GM23248 (cell line): ENCODE measurements at regions not wholly inside any gene's neighbourhood (a gene's known extent, or its start where the extent isn't known, plus 50 kb on each side); places are given as distances from the start of the nearest gene placed in this dataset.
"Not testable (repeated sequence)": the region's sequence is repeated elsewhere in the genome, so short reads cannot be mapped to it uniquely, and the experiment has no call there.

ENCODE experiments used
- DNase-seq: peaks from one replicate; pipeline ENCODE4 v3.0.0-alpha.2; 2015
- H2AFZ ChIP-seq: fragments of 200-600 bp; sonication (generic); 2 replicates; pipeline ENCODE4 v1.6.1; 2016; ENCODE audit warnings: antibody characterized with exemption
- H3F3A ChIP-seq: fragments of 200-600 bp; sonication (generic); 2 replicates; pipeline ENCODE4 v1.6.1; 2016; ENCODE audit warnings: mild to moderate bottlenecking, antibody characterized with exemption, mixed run types; ENCODE audit not compliant: insufficient read depth
- H3K27ac ChIP-seq: fragments of 200-600 bp; sonication (generic); 2 replicates; pipeline ENCODE4 v1.5.1; 2016; ENCODE audit warnings: mild to moderate bottlenecking
- H3K27me3 ChIP-seq: fragments of 200-600 bp; sonication (generic); replicated peaks from 2 replicates; pipeline ENCODE4 v1.6.1; 2016; ENCODE audit warnings: mild to moderate bottlenecking; ENCODE audit not compliant: insufficient read depth
- H3K36me3 ChIP-seq: fragments of 200-600 bp; sonication (generic); 2 replicates; pipeline ENCODE4 v1.6.1; 2016; ENCODE audit warnings: low read depth, mild to moderate bottlenecking
- H3K4me1 ChIP-seq: fragments of 200-600 bp; sonication (generic); 2 replicates; pipeline ENCODE4 v1.6.1; 2016; ENCODE audit warnings: mild to moderate bottlenecking; ENCODE audit not compliant: insufficient read depth
- H3K4me2 ChIP-seq: fragments of 200-600 bp; sonication (generic); one replicate; pipeline ENCODE4 v1.6.1; 2016; ENCODE audit warnings: mild to moderate bottlenecking; ENCODE audit not compliant: unreplicated experiment
- H3K4me3 ChIP-seq: fragments of 200-600 bp; sonication (generic); 2 replicates; pipeline ENCODE4 v1.5.1; 2016; ENCODE audit warnings: mild to moderate bottlenecking
- H3K79me2 ChIP-seq: fragments of 200-600 bp; sonication (generic); 2 replicates; pipeline ENCODE4 v1.6.1; 2016; ENCODE audit warnings: mild to moderate bottlenecking; ENCODE audit not compliant: insufficient read depth
- H3K9ac ChIP-seq: fragments of 200-600 bp; sonication (generic); 2 replicates; pipeline ENCODE4 v1.6.1; 2016; ENCODE audit warnings: mild to moderate bottlenecking
- H3K9me2 ChIP-seq: fragments of 200-600 bp; sonication (generic); 2 replicates; pipeline ENCODE4 v1.6.1; 2016; ENCODE audit warnings: mixed run types, mild to moderate bottlenecking, moderate library complexity; ENCODE audit not compliant: insufficient read depth
- H3K9me3 ChIP-seq: fragments of 200-600 bp; sonication (generic); one replicate; pipeline ENCODE4 v1.6.1; 2017; ENCODE audit warnings: low read depth
- H4K20me1 ChIP-seq: fragments of 200-600 bp; sonication (generic); 2 replicates; pipeline ENCODE4 v1.6.0; 2016; ENCODE audit not compliant: insufficient read depth
- EZH2 ChIP-seq: fragments of 200-600 bp; sonication (generic); IDR thresholded peaks from 2 replicates; pipeline ENCODE4 v1.6.1; 2018; ENCODE audit warnings: antibody characterized with exemption, mild to moderate bottlenecking; ENCODE audit not compliant: insufficient read depth, poor library complexity, severe bottlenecking
- EZH2phosphoT487 ChIP-seq: fragments of 200-600 bp; sonication (generic); IDR thresholded peaks from 2 replicates; pipeline ENCODE4 v1.6.1; 2018; ENCODE audit warnings: antibody characterized with exemption, moderate library complexity, mild to moderate bottlenecking, low read depth; ENCODE audit not compliant: insufficient read depth
- WGBS, 2 experiments: methylation state at CpG; one replicate each; pipeline ENCODE4 v1.1.6; 2015 to 2017; ENCODE audit warnings: low lambda C conversion rate in 2 of 2, low coverage in 1 of 2; ENCODE audit errors: missing lambda C conversion rate in 2 of 2; 5-methylcytosine and 5-hydroxymethylcytosine counted together
- in situ Hi-C: fragments of 300-500 bp; cut with MboI; formaldehyde crosslinking; loops from 2 replicates; pipeline ENCODE4 v1.15.0; 2020

DNA sequence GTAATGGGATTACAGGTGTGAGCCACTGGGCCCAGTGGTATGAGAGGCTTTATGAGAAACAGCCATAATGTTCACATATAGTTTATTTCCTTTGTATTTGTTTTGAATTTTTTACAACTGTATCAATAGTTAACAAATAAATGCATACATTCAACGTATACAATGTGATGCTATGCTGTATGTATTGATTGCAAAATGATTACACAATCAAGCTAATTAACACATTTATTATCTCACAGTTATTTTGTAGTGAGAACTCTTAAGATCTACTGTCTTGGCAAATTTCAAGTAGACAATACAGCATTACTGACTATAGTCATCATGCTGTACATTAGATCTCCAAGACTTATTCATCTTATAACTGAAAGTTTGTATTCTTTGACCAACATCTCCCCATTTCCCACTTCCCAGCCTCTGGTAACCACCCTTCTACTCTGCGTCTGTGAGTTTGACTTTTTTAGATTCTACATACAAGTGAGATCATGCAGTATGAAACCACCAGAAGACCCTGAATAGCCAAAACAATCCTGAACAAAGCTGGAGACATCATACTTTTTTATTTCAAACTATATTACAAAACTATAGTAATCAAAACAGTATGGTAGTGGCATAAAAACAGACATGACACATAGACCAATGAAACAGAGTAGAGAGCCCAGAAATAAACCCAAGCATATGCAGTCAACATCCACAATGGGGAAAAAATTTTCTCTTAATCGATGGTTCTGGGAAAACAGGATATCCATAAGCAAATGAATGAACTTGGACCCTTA is 157.2 kb upstream of the RREB1 start:
- Histone ChIP-seq H3K4me1 (no peaks in the 10 kb centered on the region), H3K9me2 (no peaks in the 10 kb centered on the region), H3K4me2 (no peak overlapping the region), H3K27ac (no peak overlapping the region), H4K20me1 (no peaks in the 10 kb centered on the region), H3K9me3 (peaks cover 4% of the 10 kb centered on the region), H3K9ac (no peak overlapping the region), H2AFZ (no peak overlapping the region), H3K27me3 (no peaks in the 10 kb centered on the region), H3K79me2 (no peaks in the 10 kb centered on the region), H3F3A (no peaks in the 10 kb centered on the region), H3K4me3 (no peak overlapping the region), H3K36me3 (no peaks in the 10 kb centered on the region)
- in situ Hi-C loops: no loop called here
- TF ChIP-seq EZH2: no peak
- no peak for TF ChIP-seq EZH2phosphoT487
- DNase-seq: no peak
- 41 to 42% methylated on average over 3 of the region's 3 CpGs for WGBS, 2 experiments

DNA sequence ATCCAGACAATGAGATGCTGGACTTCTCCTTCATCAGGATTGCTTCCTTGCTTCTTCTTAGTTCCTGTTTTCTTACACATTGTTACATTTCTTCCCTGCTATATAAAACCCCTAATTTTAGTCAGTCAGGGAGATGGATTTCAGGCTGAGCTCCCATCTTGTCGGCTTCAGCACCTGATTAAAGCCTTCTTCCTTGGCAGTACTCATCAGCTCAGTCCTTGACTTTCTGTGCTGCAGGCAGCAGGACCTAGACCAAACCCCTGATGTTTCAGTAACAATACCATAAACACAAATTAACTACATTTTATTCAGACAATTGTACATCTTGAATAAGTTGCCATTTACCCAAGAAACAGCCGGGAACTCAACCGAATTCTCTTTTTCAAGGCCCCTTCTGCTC is 156.4 kb upstream of the RREB1 start:
- H4K20me1 ChIP-seq: no peaks in the 10 kb centered on the region
- H3K4me1 ChIP-seq: no peaks in the 10 kb centered on the region
- H3K9ac ChIP-seq: no peak overlapping the region
- no peak overlapping the region for H3K4me3 ChIP-seq
- H3K9me3 ChIP-seq: peaks cover 4% of the 10 kb centered on the region
- H3K9me2 ChIP-seq: no peaks in the 10 kb centered on the region
- H3K27ac ChIP-seq: no peak overlapping the region
- TF ChIP-seq EZH2 (no peak), EZH2phosphoT487 (no peak)
- in situ Hi-C loops: no loop called here
- no peak overlapping the region for H2AFZ ChIP-seq
- H3K27me3 ChIP-seq: no peaks in the 10 kb centered on the region
- H3K4me2 ChIP-seq: no peak overlapping the region
- H3K79me2 ChIP-seq: no peaks in the 10 kb centered on the region
- DNase-seq: no peak
- no peaks in the 10 kb centered on the region for H3K36me3 ChIP-seq
- WGBS, 2 experiments: 70 to 74% methylated on average over 3 of the region's 3 CpGs
- H3F3A ChIP-seq: no peaks in the 10 kb centered on the region

DNA sequence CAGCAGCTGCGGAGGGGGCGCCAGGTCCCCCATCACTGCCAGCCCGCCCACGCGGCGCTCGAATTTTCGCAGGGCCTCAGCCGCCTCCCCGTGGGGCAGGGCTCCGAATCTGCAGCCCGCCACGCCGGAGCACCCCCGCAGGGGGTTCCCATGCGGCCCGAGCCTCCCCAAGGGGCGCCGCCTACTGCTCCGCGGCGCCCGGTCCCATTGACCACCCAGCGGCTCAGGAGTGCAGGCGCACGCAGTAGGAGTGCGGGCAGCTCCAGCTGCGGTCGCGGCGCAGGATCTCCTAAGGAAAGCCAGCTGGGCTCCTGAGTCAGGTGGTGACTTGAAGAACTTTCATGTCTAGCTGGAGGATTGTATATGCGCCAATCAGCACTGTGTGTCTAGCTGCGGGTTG is 155.3 kb upstream of the RREB1 start:
- no peak overlapping the region for H3K27ac ChIP-seq
- no peak overlapping the region for H3K9ac ChIP-seq
- 60 to 64% methylated on average over 16 to 33 of the region's 33 CpGs for WGBS, 2 experiments
- no peaks in the 10 kb centered on the region for H3K36me3 ChIP-seq
- H3K9me3 ChIP-seq: peaks cover 4% of the 10 kb centered on the region
- in situ Hi-C loops: no loop called here
- no peaks in the 10 kb centered on the region for H3K4me1 ChIP-seq
- no peak overlapping the region for H3K4me2 ChIP-seq
- no peak overlapping the region for H2AFZ ChIP-seq
- H3F3A ChIP-seq: no peaks in the 10 kb centered on the region
- H3K4me3 ChIP-seq: no peak overlapping the region
- H3K79me2 ChIP-seq: no peaks in the 10 kb centered on the region
- H4K20me1 ChIP-seq: no peaks in the 10 kb centered on the region
- no peaks in the 10 kb centered on the region for H3K9me2 ChIP-seq
- no peaks in the 10 kb centered on the region for H3K27me3 ChIP-seq
- no peak for TF ChIP-seq EZH2
- TF ChIP-seq EZH2phosphoT487: no peak
- no peak for DNase-seq

DNA sequence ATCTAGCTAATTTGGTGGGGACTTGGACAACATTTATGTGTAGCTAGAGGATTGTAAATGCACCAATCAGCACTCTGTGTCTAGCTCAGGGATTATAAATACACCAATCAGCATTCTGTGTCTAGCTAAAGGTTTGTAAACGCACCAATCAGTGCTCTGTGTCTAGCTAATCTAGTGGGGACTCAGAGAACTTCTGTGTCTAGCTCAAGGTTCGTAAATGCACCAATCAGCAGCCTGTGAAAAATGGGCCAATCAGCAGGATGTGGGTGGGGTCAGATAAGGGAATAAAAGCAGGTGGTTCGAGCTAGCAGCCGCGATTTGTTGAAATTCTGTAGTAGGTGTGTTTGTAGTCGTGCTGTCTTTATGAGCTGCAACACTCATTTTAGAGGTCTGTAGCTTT is 154.8 kb upstream of the RREB1 start:
- H3K9me3 ChIP-seq, H3K9ac ChIP-seq, H3K4me3 ChIP-seq, H3K27me3 ChIP-seq, H3K36me3 ChIP-seq, H3K9me2 ChIP-seq, DNase-seq, H3K27ac ChIP-seq, H4K20me1 ChIP-seq, H3K4me1 ChIP-seq, H3F3A ChIP-seq, in situ Hi-C loops, H2AFZ ChIP-seq, H3K4me2 ChIP-seq, H3K79me2 ChIP-seq: not testable (repeated sequence)
- 68 to 71% methylated on average over 6 of the region's 6 CpGs for WGBS, 2 experiments
